ENCODE measurements at regions not wholly inside any gene's neighbourhood (a gene's known extent, or its start where the extent isn't known, plus 50 kb on each side); places are given as distances from the start of the nearest gene placed in this dataset.

DNA sequence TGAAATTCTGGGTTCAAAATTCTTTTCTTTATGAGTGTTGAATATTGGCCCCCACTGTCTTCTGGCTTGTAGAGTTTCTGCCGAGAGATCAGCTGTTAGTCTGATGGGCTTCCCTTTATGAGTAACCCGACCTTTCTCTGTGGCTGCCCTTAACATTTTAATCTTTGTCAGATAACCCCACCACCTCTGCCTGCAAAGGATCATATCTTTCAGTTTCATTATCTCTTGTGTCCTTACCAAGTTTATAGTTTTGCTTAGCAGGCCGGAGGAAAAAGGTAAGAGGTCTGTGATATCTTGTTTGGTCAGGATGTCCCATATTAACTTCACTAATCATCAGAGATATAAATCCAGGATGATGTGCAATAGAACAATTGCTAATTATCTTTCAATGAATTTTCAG lies 970.2 kb upstream of the TYRP1 start:
- DNase-seq (ENCODE audit: low read depth): no peak

DNA sequence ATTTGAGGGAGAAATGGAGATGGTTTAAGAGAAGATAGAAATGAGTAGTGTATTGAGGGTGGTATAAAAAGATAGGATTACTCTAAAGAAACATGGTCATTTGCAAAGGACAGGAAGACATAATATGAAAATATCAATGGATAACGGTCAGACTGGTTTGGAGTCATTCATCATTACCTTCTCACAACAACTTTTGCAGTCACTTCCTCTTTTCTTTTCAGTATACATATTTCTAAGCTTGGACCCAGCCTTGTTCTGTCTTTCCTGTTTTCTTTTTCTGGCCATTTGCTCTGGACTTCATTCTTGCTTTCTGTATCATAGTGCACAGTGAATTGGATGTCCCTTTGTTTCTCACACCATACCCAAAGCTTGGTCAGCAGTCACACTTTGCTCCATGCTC lies 966.5 kb upstream of the TYRP1 start:
- no peak for DNase-seq (ENCODE audit: low read depth)

DNA sequence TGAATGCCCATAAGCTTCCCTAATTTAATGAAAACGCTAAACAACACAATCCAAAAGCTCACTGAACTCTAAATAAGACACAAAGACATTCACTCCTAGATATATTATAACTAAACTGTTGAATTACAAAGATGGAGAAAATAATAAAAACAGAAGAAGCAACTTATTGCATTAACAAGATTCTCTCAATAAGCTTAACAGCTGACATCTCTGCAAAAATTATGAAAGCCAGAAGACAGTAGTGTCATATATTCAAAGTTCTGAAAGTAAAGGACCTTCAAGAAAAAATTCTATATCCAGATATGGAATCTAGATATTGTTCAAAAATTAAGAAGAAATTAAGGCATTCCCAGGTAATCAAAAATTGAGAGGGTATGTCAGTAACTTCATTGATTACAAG lies 957.8 kb upstream of the TYRP1 start:
- no peak for DNase-seq (ENCODE audit: low read depth)

- no peak for DNase-seq (ENCODE audit: low read depth)
These were observed 950.7 kb upstream of the TYRP1 start for GRCh38 chr9:11742471-11742870.

- DNase-seq (ENCODE audit: low read depth): no peak
These were observed 949.8 kb upstream of the TYRP1 start for GRCh38 chr9:11743356-11743755.

DNA sequence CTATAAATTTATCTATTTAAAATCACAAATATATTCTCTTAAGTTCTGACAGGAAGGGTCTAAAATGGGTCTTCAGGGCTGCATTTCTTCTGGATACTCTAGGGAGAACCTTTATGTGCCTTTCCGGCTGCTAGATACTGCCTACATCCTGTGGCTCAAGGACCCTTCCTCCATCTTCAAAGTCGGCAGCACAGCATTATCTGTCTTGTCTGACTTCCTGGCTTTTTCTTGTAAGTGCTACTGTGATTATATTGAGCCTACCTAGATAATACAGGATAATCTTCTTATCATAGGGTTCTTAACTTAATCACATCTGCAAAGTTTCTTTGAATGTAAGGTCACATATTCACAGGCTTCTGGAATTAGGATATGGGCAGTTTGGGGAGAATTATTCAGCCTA lies 943.8 kb upstream of the TYRP1 start:
- DNase-seq (ENCODE audit: low read depth): no peak

DNA sequence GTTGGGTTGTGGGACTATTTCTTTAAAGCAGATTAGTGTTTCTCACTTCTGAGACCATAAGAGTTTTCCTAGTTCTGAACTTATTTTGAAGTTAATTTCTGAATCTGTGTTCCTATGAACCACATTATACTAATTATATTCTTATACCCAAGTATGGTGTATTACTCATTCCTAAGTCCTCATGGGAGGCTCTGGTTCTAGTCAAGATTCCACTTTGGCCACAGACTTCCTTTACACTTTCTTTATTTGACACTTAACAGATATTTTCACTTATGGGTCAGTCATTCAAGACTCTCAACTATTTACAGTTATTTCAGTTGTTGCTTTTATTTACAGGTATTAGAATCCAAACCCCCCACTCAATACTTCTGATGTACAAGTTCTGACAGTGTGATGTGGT lies 937.2 kb upstream of the TYRP1 start:
- no peak for DNase-seq (ENCODE audit: low read depth)

GRCh38 chr9:11757408-11757807 lies 935.8 kb upstream of the TYRP1 start:
- no peak for DNase-seq (ENCODE audit: low read depth)

DNA sequence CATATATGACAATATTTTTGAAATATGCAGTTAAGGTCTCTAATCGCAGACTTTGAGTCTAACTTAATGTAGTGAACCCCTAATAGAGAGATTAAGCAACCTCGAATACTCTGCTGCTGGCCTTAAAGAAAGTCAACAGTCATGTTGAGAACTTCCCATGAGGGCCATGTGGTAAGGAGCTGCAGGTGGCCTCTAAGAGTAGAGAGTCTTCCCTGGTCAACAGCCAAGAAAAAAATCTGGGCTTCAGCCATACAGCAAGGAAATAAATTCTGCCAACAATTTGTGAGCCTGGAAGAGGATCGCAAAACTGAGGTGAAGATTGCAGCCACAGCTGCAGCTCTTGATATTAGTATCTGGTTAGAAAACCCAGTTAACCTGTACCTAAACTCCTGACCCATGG lies 935.2 kb upstream of the TYRP1 start:
- DNase-seq (ENCODE audit: low read depth): no peak

DNA sequence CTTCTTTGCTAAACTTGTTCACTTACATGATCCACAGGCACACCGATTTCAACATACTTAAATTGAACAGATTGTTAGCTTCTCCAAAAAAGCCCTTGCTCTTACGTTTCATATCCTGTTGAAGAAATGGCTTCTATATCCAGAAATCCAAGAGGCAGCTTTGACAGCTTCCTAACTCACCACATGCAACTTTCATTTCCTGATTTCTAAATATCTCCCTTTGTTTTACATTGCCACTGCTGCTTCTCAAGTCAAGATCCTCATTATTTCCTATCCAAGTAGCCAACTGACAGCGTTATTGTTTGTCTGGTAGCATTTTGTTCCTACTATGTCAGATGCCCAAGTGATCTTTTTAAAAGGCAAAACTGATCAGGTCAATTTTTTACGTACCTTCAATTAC lies 913.2 kb upstream of the TYRP1 start:
- DNase-seq (ENCODE audit: low read depth): no peak

DNA sequence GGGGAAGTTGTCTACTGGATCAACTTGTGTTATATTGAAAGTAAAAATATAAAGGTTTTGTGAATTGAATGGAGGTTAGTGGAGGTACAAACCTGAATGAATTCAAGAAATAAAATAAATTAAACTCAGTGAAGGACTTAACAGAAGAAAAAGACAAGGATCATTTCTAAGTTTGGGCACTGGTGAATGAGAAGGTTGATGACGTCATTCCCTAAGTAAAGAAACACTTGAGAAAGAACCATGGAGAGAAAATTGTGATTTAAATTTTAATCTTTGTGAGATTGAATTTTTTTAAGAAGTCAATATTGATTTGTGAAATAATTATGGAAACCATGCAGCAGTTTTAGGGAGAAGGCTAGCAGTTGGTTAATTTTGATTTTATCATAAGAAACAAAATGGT lies 900.3 kb upstream of the TYRP1 start:
- no peak for DNase-seq (ENCODE audit: low read depth)

GRCh38 chr9:11794984-11795383 lies 898.2 kb upstream of the TYRP1 start:
- DNase-seq (ENCODE audit: low read depth): no peak

DNA sequence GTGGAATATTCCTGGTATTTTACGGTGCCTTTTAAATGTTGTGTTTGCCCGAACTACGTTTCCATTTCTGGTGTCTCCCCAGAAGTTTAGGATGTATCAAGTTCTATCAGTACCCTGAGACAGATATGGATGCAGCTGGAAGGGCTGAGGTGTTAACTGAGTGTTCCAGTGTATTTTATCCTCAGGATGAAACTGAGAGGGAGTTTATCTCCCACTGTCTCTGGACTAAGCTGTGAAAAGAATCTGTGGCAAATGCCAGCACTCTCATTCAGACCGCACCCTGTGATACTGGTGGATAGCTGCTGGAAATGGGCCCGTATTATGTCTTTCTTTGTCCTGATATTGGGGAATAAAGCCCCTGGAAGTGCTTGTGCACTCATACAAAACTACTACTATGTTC lies 887.2 kb upstream of the TYRP1 start:
- no peak for DNase-seq (ENCODE audit: low read depth)

DNA sequence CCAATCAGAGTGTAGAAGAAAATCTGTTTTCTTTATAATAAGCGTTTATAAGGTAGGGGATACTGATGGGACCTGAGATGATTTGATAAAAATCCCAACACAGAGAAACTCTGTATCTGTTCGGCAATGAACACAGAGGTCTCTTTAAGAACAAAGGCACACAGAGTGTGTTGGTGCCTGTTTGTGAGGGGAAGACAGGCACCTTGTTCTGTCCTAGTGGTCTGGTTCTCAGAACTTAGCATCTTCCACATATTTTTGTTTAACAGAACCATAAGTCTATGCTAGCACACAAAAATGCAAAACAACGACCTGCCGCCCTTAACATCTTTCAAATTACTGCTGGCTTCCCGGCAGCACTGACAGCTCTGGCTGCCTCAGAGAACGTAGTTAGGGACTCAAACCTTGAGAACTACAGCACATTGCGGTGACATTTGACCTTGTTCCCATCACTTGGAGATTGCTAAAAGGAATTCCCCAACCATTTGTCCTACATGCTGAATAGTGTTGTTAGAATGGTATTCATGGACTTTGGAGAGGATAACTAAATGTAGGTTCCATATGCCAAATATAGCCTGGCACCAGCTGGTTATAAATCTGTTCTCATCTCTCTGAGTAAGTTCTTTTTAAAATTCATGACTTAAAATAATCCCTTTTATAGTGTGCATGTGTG lies 871.7 kb upstream of the TYRP1 start:
- no peak for DNase-seq (ENCODE audit: low read depth)

- no peak for DNase-seq (ENCODE audit: low read depth)
These were observed 865.0 kb upstream of the TYRP1 start for GRCh38 chr9:11828201-11828600.

- DNase-seq (ENCODE audit: low read depth): no peak
These were observed 860.1 kb upstream of the TYRP1 start for GRCh38 chr9:11833056-11833455.

DNA sequence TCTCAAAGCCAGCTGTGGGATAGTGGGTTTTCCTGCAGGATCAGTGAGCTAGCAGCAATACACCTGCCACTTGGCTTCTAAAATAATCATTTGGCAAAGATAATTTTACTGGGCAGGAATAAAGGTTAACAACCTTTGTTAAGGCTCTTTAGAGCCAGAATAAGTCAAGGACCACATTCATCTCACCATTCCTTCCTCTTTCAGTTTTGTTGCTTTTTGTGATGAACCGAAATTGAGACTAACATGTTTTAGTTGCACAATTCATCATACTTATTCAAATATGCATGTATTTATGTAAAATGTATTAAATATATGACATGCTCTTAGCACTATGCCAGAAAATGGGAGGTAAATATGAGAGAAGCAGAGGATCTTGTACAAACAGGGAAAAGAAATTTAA lies 824.4 kb upstream of the TYRP1 start:
- DNase-seq (ENCODE audit: low read depth): no peak

DNA sequence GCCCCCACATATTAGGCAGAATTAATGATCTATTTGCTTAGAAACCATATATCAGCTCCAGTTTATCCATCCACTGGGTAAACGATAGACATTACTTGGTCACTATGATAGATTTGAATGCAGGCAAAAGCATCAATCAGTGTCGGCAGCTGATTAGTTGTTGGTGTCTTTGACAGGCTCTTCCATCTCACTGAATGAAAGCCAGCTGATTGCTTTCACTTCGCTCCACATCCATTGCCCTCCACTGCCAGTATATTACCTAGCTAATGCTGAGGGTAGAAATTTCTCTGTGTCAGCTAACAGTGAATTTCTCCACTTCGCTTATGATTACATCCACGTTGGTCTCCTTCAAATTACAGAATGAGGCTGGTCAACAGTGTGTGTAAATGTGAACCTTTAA lies 821.3 kb upstream of the TYRP1 start:
- no peak for DNase-seq (ENCODE audit: low read depth)

DNA sequence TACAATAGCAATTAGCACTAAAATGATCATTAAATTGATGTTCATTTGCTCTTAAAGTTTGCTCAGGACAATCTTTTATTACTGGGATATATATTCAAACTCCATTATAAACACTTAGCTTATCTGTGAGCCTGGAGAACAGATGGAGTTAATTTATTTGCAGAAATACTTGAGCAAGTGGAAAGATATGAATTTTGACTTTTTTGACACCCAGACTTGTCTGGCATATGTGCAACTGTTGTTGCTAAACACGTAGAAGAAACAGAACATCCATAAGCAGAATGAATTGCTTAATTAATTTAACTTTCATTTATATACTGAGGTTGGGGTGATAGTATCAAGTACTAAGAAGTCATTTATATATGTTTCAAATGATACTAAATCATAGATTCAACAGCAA lies 820.7 kb upstream of the TYRP1 start:
- no peak for DNase-seq (ENCODE audit: low read depth)

DNA sequence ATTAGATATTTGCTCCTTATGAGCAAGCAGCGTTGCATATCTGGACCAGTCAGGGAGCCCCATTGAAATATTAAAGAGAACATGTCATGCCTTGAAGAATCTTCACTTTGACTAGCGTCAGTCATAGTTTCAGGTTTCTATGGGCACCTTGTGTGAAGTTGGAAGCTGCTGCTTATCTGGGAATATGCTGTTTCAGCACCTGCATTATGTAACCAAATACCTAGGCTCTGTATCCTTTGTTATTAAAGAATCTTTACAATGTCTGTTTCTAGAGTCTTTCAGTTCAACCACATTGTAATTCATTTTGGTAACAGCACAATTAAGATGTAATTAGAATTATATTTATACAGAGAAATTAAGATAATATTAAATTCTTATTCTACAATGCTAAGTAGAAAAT lies 818.8 kb upstream of the TYRP1 start:
- DNase-seq (ENCODE audit: low read depth): no peak

DNA sequence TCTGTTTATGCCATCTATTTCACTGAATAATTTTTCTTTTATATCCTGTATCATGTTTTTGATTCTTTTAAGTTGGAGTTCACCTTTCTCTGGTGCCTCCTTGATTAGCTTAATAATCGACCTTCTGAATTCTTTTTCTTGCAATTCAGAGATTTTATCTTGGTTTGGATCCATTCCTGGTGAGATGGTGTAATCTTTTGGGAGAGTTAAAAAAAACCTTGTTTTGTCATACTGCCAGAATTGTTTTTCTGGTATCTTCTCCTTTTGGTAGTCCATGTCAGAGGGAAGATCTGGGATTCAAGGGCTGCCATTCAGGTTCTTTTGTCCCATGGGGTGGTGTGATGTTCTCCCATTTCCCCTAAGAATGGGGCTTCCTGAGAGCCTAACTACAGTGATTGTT lies 800.8 kb upstream of the TYRP1 start:
- DNase-seq (ENCODE audit: low read depth): no peak

- DNase-seq (ENCODE audit: low read depth): no peak
These were observed 799.9 kb upstream of the TYRP1 start for GRCh38 chr9:11893331-11893730.

DNA sequence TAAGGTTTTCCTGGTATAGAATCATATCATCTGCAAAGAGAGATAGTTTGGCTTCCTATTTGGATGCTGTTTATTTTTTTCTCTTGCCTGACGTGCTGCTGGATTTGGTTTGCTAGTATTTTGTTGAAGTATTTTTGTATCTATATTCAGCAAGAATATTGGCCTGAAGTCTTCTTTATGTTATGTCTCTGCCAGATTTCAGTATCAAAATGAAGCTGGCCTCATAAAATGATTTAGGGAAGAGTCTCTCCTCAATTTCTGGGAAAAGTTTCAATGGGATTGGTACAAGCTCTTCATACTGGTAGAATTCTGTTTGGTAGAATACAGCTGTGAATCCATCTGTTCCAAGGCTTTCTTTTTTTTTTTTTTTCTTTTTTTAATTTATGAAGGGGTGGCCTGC lies 799.0 kb upstream of the TYRP1 start:
- no peak for DNase-seq (ENCODE audit: low read depth)

DNA sequence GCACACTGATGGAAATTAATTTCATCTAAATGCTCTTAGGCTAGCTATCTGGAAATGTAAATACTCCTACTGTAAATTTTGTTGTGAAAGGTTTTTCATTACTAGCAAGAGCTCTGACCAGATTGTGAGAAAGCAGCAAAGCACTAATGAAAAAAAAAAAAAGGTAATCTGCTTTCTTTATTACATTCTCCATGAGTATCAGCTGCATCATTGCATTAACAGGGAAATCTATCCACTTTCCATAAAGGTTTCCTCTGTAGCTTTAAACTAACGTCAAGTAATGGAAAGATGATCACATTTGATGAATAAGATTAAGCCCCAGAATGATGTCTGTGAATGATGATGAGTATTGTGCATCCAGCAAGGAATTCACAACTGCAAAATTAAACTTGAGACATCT lies 790.6 kb upstream of the TYRP1 start:
- DNase-seq (ENCODE audit: low read depth): no peak

DNA sequence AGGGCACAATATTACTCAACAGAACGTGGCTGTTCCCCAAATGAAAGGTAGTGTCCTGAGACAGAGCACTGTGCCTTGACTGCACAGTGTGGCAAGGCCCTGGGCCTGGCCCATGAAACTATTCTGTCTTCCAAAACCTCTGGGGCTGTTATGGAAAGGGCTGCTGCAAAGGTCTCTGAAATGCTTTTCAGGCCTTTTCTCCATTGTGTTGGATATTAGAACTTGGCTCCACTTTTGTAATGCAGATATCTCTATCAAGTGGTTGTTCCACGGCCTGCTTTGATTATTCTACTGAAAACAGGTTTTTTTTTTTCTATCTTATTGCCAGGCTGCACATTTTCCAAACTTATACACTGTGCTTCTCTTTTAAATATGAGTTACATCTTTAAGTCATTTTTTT lies 777.5 kb upstream of the TYRP1 start:
- no peak for DNase-seq (ENCODE audit: low read depth)

Data from renal cortical epithelial cell (primary cell).